K562 (cell line): ENCODE measurements at regions not wholly inside any gene's neighbourhood (a gene's known extent, or its start where the extent isn't known, plus 50 kb on each side); places are given as distances from the start of the nearest gene placed in this dataset.

ENCODE experiments used
- ATAC-seq: fragments of 200-7000 bp; cut with Tn5 transposase; 3 replicates; pipeline ENCODE4 v1.9.1; 2020; ENCODE audit warnings: moderate library complexity
- BruUV-seq: library from RNA; stranded (reverse); fragments of 400-500 nt; replicated peaks from 2 replicates; lab custom pipeline; 2021; lab: Mats Ljungman, UMichigan
- CTCF ChIA-PET: fragments of 300-600 bp; formaldehyde crosslinking; extraction: SDS; loops from one replicate; lab custom pipeline; 2021; ENCODE audit warnings: low intra/inter-chr PET ratio; lab: Yijun Ruan, JAX
- POLR2A ChIA-PET: fragments of 300-600, 350-650 bp; sonication (Branson Sonifier 250); formaldehyde crosslinking; extraction: SDS; loops from one replicate; lab custom pipeline; 2021; ENCODE audit warnings: antibody characterized with exemption, inconsistent platforms; lab: Yijun Ruan, JAX
- DNase-seq, 4 experiments: peaks; one replicate each; pipeline versions ENCODE4 v3.0.0 to v3.0.0-alpha.2; 2011 to 2018; ENCODE audit warnings: low spot score in 3 of 4, mixed read lengths in 3 of 4; ENCODE audit errors: extremely low read depth in 1 of 4
- FAIRE-seq: peaks from 2 replicates; lab custom pipeline; 2011; peaks lifted over from hg19 to GRCh38; lab: Jason Lieb, UNC
- H2AFZ ChIP-seq: 2 replicates; pipeline ENCODE4 v1.6.0; 2011; ENCODE audit warnings: low read depth, low read length, control low read depth, inconsistent platforms
- H3K27ac ChIP-seq: fragments of 200-600 bp; 3 replicates; pipeline ENCODE4 v1.8.0; 2011; ENCODE audit warnings: low read depth, mild to moderate bottlenecking, control low read depth, inconsistent platforms, low read length, moderate library complexity, mixed read lengths; ENCODE audit errors: extremely low read depth
- H3K27me3 ChIP-seq, 2 experiments: fragments of 300-600 bp in 1 of 2; 2 replicates in 1 of 2; 3 replicates in 1 of 2; pipeline versions ENCODE4 v1.6.0 to v1.8.0; 2011; ENCODE audit warnings: inconsistent platforms in 2 of 2, low read length in 2 of 2, mild to moderate bottlenecking in 1 of 2, mixed read lengths in 1 of 2, moderate library complexity in 1 of 2; ENCODE audit not compliant: control insufficient read depth in 2 of 2, insufficient read depth in 2 of 2
- H3K36me3 ChIP-seq: fragments of 300-600 bp; 3 replicates; pipeline ENCODE4 v1.8.0; 2011; ENCODE audit warnings: mild to moderate bottlenecking, low read length, inconsistent platforms; ENCODE audit not compliant: control insufficient read depth, insufficient read depth
- H3K4me1 ChIP-seq, 2 experiments: fragments of 200-600 bp in 1 of 2; replicated peaks in 1 of 2; 2 replicates in 1 of 2; 3 replicates in 1 of 2; pipeline versions ENCODE4 v1.5.1 to v1.8.0; 2011; ENCODE audit warnings: inconsistent platforms in 2 of 2, low read length in 2 of 2, mild to moderate bottlenecking in 1 of 2, mixed read lengths in 1 of 2, moderate library complexity in 1 of 2; ENCODE audit not compliant: control insufficient read depth in 2 of 2, insufficient read depth in 2 of 2
- H3K4me2 ChIP-seq: 2 replicates; pipeline ENCODE4 v1.6.1; 2011; ENCODE audit warnings: low read length, control low read depth, inconsistent platforms, mixed read lengths; ENCODE audit not compliant: insufficient read depth
- H3K4me3 ChIP-seq: fragments of 200-600 bp; sonication (generic), shearing (Covaris generic); 2 replicates; pipeline ENCODE4 v1.5.1; 2016; ENCODE audit warnings: control low read depth, inconsistent platforms
- H3K79me2 ChIP-seq: fragments of 200-600 bp; 3 replicates; pipeline ENCODE4 v1.8.0; 2011; ENCODE audit warnings: low read length, inconsistent platforms; ENCODE audit not compliant: control insufficient read depth, insufficient read depth
- H3K9ac ChIP-seq, 2 experiments: 2 replicates each; pipeline versions ENCODE4 v1.6.0 to v1.6.1; 2011; ENCODE audit warnings: low read depth in 2 of 2, low read length in 2 of 2, control low read depth in 1 of 2, inconsistent platforms in 1 of 2, mild to moderate bottlenecking in 1 of 2, mixed read lengths in 1 of 2; ENCODE audit not compliant: insufficient read depth in 1 of 2
- H3K9me1 ChIP-seq: one replicate; pipeline ENCODE4 v1.6.0; 2011; ENCODE audit warnings: inconsistent platforms, mild to moderate bottlenecking, low read length, moderate library complexity; ENCODE audit not compliant: control insufficient read depth, insufficient read depth
- H3K9me3 ChIP-seq: replicated peaks from 2 replicates; pipeline ENCODE4 v1.5.1; 2011; ENCODE audit warnings: low read depth, low read length, inconsistent platforms; ENCODE audit not compliant: control insufficient read depth, insufficient read depth
- H4K20me1 ChIP-seq: replicated peaks from 2 replicates; pipeline ENCODE4 v1.6.1; 2011; ENCODE audit warnings: low read length, inconsistent platforms, mixed read lengths; ENCODE audit not compliant: control insufficient read depth, insufficient read depth
- ARID1B ChIP-seq: fragments of 450-650 bp; IDR thresholded peaks from 2 replicates; pipeline ENCODE4 v1.6.1; 2016; ENCODE audit warnings: antibody characterized with exemption, mild to moderate bottlenecking, inconsistent platforms
- ARID2 ChIP-seq: fragments of 450-650 bp; IDR thresholded peaks from 2 replicates; pipeline ENCODE4 v1.6.1; 2017; ENCODE audit warnings: antibody characterized with exemption, mild to moderate bottlenecking
- ATF1 ChIP-seq, 2 experiments: fragments of 450-650 bp in 1 of 2; IDR thresholded peaks; 2 replicates each; pipeline ENCODE4 v1.6.1; 2016; ENCODE audit warnings: missing compliant biosample characterization in 1 of 2, missing genetic modification characterization in 1 of 2
- CBFA2T3 ChIP-seq: fragments of 450-650 bp; IDR thresholded peaks from 2 replicates; pipeline ENCODE4 v1.6.1; 2017
- CXXC5 ChIP-seq: fragments of 250-450 bp; sonication (Bioruptor Pico); IDR thresholded peaks from 2 replicates; pipeline ENCODE4 v1.8.0; 2022; ENCODE audit warnings: inconsistent platforms, mild to moderate bottlenecking, moderate library complexity
- GATAD2B ChIP-seq: fragments of 450-650 bp; IDR thresholded peaks from 2 replicates; pipeline ENCODE4 v1.6.1; 2017; ENCODE audit warnings: mild to moderate bottlenecking, borderline replicate concordance
- KDM1A ChIP-seq, 2 experiments: fragments of 450-650 bp; IDR thresholded peaks; 2 replicates each; pipeline ENCODE4 v1.6.1; 2016; ENCODE audit warnings: mild to moderate bottlenecking in 2 of 2
- NCOR1 ChIP-seq: fragments of 450-650 bp; IDR thresholded peaks from 2 replicates; pipeline ENCODE4 v1.6.1; 2016; ENCODE audit warnings: mild to moderate bottlenecking, moderate library complexity
- NRF1 ChIP-seq, 2 experiments: fragments of 450-650 bp; IDR thresholded peaks in 1 of 2; conservative IDR thresholded peaks in 1 of 2; 2 replicates each; pipeline ENCODE4 v1.6.1; 2014; ENCODE audit warnings: mild to moderate bottlenecking in 2 of 2
- SMC3 ChIP-seq: conservative IDR thresholded peaks from 2 replicates; pipeline ENCODE4 v1.6.1; 2011; ENCODE audit warnings: low read depth, low read length, improper control_type of control experiment; ENCODE audit not compliant: insufficient read depth
- TAL1 ChIP-seq: fragments of 450-650 bp; IDR thresholded peaks from 2 replicates; pipeline ENCODE4 v1.6.1; 2016; ENCODE audit warnings: mild to moderate bottlenecking
- TCFL5 ChIP-seq: fragments of 250-450 bp; sonication (Bioruptor Pico); conservative IDR thresholded peaks from 2 replicates; pipeline ENCODE4 v1.6.1; 2021; ENCODE audit warnings: mild to moderate bottlenecking, moderate library complexity, matching md5 sums
- TEAD4 ChIP-seq, 2 experiments: sonication (generic) in 1 of 2; formaldehyde crosslinking in 1 of 2; IDR thresholded peaks; 2 replicates each; pipeline versions ENCODE4 v1.6.1 to v1.8.0; 2012 to 2022; ENCODE audit warnings: borderline replicate concordance in 1 of 2, inconsistent platforms in 1 of 2, low read length in 1 of 2, mild to moderate bottlenecking in 1 of 2, missing genetic modification reagents in 1 of 2
- ZC3H11A ChIP-seq: IDR thresholded peaks from 2 replicates; pipeline ENCODE4 v1.6.1; 2012; ENCODE audit warnings: low read depth, low read length, improper control_type of control experiment
- ZNF121 ChIP-seq: sonication (generic); formaldehyde crosslinking; conservative IDR thresholded peaks from 2 replicates; pipeline ENCODE4 v1.8.0; 2022; ENCODE audit warnings: missing genetic modification reagents
- ZNF75A ChIP-seq: fragments of 450-650 bp; formaldehyde crosslinking; IDR thresholded peaks from 2 replicates; pipeline ENCODE4 v1.4.0; 2020; ENCODE audit warnings: mild to moderate bottlenecking
- WGBS: fragments of 100-300 bp; shearing (Covaris generic); methylation state at CpG from one replicate; pipeline ENCODE4 v1.1.6; 2016; ENCODE audit warnings: low coverage, mixed read lengths; ENCODE audit not compliant: insufficient coverage; ENCODE audit errors: missing lambda C conversion rate; 5-methylcytosine and 5-hydroxymethylcytosine counted together
- in situ Hi-C: fragments of 300-500 bp; cut with MboI; formaldehyde crosslinking; loops from 4 replicates; pipeline ENCODE4 v1.15.0; 2018; ENCODE audit warnings: inconsistent platforms, mixed read lengths
- intact Hi-C: fragments of 100-400 bp; cut with micrococcal nuclease; formaldehyde crosslinking; loops from 2 replicates; pipeline ENCODE4 v1.14.2; 2022
- TF ChIP-seq, protein P1 (sequence below): sonication (generic); formaldehyde crosslinking; IDR thresholded peaks from 2 replicates; pipeline ENCODE4 v1.4.0; 2020; ENCODE audit warnings: mild to moderate bottlenecking, missing genetic modification reagents
- TF ChIP-seq, protein P2 (sequence below): fragments of 450-650 bp; formaldehyde crosslinking; IDR thresholded peaks from 2 replicates; pipeline ENCODE4 v1.4.0; 2020; ENCODE audit warnings: mild to moderate bottlenecking, mixed read lengths

DNA sequence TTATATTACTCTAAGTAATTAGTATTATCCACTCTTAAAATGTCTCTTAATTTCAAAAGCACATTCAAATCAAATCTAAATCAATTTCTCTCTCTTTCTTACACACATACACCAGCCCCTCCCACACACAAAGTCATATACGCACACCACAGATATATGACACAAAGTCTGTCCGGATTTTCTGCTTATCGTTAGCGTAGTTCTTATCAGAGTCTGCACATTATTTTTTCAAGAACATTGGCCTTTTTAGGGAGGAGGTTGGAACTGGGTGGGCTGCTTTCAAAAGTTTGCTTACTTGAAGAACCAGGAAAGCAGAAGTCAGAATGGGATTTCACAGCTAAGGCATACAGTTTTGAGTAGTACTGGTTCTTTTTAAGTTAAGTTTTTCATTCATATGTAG lies 387.6 kb upstream of the CHRM2 start:
- Histone ChIP-seq H3K27me3 (no peaks in the 10 kb centered on the region), H3K4me3 (no peak overlapping the region), H3K4me1 (no peaks in the 10 kb centered on the region), H3K9me1 (no peaks in the 10 kb centered on the region), H3K9ac (no peak overlapping the region), H3K79me2 (no peaks in the 10 kb centered on the region), H3K36me3 (no peaks in the 10 kb centered on the region), H3K27ac (no peak overlapping the region), H4K20me1 (no peaks in the 10 kb centered on the region), H3K9me3 (no peaks in the 10 kb centered on the region), H2AFZ (no peak overlapping the region), H3K4me2 (no peak overlapping the region)
- 4% methylated on average over 4 of the region's 4 CpGs for WGBS
- CTCF ChIA-PET, result no interaction called here
- POLR2A ChIA-PET, result no interaction called here
- intact Hi-C loops, result loop anchor here (10.0 kb wide), 1 partner anchor 676 kb away; no protein-coding TSS in a partner anchor
- BruUV-seq, result no TSS peak
- in situ Hi-C loops, result no loop called here
- ATAC-seq, result no peak
- FAIRE-seq, result no peak
- no peak for DNase-seq
- TF ChIP-seq, protein P1, sequence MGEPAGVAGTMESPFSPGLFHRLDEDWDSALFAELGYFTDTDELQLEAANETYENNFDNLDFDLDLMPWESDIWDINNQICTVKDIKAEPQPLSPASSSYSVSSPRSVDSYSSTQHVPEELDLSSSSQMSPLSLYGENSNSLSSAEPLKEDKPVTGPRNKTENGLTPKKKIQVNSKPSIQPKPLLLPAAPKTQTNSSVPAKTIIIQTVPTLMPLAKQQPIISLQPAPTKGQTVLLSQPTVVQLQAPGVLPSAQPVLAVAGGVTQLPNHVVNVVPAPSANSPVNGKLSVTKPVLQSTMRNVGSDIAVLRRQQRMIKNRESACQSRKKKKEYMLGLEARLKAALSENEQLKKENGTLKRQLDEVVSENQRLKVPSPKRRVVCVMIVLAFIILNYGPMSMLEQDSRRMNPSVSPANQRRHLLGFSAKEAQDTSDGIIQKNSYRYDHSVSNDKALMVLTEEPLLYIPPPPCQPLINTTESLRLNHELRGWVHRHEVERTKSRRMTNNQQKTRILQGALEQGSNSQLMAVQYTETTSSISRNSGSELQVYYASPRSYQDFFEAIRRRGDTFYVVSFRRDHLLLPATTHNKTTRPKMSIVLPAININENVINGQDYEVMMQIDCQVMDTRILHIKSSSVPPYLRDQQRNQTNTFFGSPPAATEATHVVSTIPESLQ (CRISPR knock-in tag), result no peak
- TF ChIP-seq NRF1 (conservative IDR thresholded peaks at IDR 0.05 in 1 of 2, IDR thresholded peaks at IDR 0.05 in 1 of 2) (no peak), ARID2 (no peak), TAL1 (peak; percentile 40; the same call in 1 of the 2 replicates), ZNF121 (no peak), SMC3 (no peak), TCFL5 (CRISPR knock-in tag) (no peak), KDM1A (IDR thresholded peaks at IDR 0.05) (peak; percentile 27 to 43; a peak in 1 of 4 replicates), GATAD2B (no peak), CBFA2T3 (peak; percentile 55), CXXC5 (peak; percentile 40; the same call in 1 of the 2 replicates), ZNF75A (CRISPR knock-in tag) (no peak), ZC3H11A (no peak), ATF1 (CRISPR knock-in tag; IDR thresholded peaks at IDR 0.05) (no peak), ATF1 (tag; IDR thresholded peaks at IDR 0.05) (no peak), NCOR1 (0 out of 2 replicates have a peak, but pooled peaks have one; percentile 13), TEAD4 (IDR thresholded peaks at IDR 0.05; ENCODE audit: low read length) (peak; percentile 61), TEAD4 (CRISPR knock-in tag; IDR thresholded peaks at IDR 0.05; ENCODE audit: borderline replicate concordance) (no peak), ARID1B (0 out of 2 replicates have a peak, but pooled peaks have one; percentile 24)
- TF ChIP-seq, protein P2, sequence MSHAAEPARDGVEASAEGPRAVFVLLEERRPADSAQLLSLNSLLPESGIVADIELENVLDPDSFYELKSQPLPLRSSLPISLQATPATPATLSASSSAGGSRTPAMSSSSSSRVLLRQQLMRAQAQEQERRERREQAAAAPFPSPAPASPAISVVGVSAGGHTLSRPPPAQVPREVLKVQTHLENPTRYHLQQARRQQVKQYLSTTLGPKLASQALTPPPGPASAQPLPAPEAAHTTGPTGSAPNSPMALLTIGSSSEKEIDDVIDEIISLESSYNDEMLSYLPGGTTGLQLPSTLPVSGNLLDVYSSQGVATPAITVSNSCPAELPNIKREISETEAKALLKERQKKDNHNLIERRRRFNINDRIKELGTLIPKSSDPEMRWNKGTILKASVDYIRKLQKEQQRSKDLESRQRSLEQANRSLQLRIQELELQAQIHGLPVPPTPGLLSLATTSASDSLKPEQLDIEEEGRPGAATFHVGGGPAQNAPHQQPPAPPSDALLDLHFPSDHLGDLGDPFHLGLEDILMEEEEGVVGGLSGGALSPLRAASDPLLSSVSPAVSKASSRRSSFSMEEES (CRISPR knock-in tag), result no peak
